SKM-1 treated with dmso at 0.1 percent for 144 hours (cell line): ENCODE measurements at regions not wholly inside any gene's neighbourhood (a gene's known extent, or its start where the extent isn't known, plus 50 kb on each side); places are given as distances from the start of the nearest gene placed in this dataset.
"Not testable (repeated sequence)": the region's sequence is repeated elsewhere in the genome, so short reads cannot be mapped to it uniquely, and the experiment has no call there.

Experiments used
- DNase-seq: peaks from one replicate; lab custom pipeline; 2025; ENCODE audit not compliant: unreplicated experiment; lab: John Stamatoyannopoulos, UW

- DNase-seq: no peak
Measured at GRCh38 chr5:111836426-111836825, 79.4 kb upstream of the NREP start.

GRCh38 chr5:111834926-111835599 is 78.1 kb upstream of the NREP start:
- no peak for DNase-seq

- DNase-seq: no peak
Measured at GRCh38 chr5:111830333-111830732, 73.3 kb upstream of the NREP start.

- DNase-seq: no peak
Measured at GRCh38 chr5:111829701-111830100, 72.7 kb upstream of the NREP start.

- DNase-seq: no peak
Measured at GRCh38 chr5:111826064-111826463, 69.1 kb upstream of the NREP start.

- DNase-seq: no peak
Measured at GRCh38 chr5:111820072-111820471, 63.1 kb upstream of the NREP start.

GRCh38 chr5:111819028-111819427 is 62.0 kb upstream of the NREP start:
- DNase-seq: not testable (repeated sequence)

- no peak for DNase-seq
Measured at GRCh38 chr5:111813537-111813936, 56.5 kb upstream of the NREP start.

- no peak for DNase-seq
Measured at GRCh38 chr5:111810112-111810511, 53.1 kb upstream of the NREP start.
